CD4-positive, alpha-beta T cell treated with Interleukin-1 beta for 1 hour (primary cell): ENCODE measurements at regions not wholly inside any gene's neighbourhood (a gene's known extent, or its start where the extent isn't known, plus 50 kb on each side); places are given as distances from the start of the nearest gene placed in this dataset.
"Not testable (repeated sequence)": the region's sequence is repeated elsewhere in the genome, so short reads cannot be mapped to it uniquely, and the experiment has no call there.

Source experiments
- DNase-seq, 2 donors: peaks; one replicate each; pipeline ENCODE4 v3.0.0-alpha.2; 2020 to 2022

GRCh38 chr2:72003796-72004195 lies 143.9 kb downstream of the CYP26B1 start:
- DNase-seq = no peak

DNA sequence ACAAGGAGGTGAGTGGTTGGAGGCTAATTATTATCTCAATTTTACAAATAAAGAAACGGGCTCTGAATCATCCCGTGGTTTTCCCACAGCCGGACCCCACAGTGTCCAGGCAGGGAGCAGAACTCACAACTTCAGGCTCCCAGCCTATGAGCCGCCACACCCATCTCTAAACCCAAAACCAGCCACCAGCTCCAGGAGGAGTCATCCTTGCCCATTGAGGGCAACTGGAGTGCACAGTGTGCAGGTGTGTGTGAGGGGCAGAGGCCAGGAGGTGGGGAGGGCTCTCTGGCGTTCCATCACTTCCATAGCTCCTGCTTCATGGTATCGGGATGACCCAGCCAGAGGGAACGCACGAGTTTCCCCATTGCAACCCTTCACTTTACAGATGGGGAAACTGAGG lies 144.5 kb downstream of the CYP26B1 start:
- DNase-seq = no peak

GRCh38 chr2:72001937-72002690 lies 145.5 kb downstream of the CYP26B1 start:
- no peak for DNase-seq

DNA sequence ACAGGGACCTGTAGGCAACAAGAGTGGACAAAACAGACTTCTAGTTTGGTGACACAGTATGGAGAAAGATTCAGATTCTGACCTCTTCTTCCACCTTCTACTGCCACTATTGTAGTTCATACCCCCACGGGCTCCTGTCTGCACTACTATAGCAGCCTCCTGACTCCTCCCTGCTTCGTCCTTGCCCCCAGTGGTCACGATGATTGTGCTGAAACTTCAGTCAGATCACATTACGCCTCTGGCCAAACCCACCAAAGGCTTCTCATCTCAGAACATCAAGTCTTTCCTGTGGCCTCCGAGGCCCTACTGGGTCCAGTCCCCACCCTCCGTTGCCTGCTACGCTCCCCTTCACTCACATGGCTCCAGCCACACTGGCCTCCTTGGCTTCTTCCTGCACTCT lies 147.6 kb downstream of the CYP26B1 start:
- DNase-seq = no peak

DNA sequence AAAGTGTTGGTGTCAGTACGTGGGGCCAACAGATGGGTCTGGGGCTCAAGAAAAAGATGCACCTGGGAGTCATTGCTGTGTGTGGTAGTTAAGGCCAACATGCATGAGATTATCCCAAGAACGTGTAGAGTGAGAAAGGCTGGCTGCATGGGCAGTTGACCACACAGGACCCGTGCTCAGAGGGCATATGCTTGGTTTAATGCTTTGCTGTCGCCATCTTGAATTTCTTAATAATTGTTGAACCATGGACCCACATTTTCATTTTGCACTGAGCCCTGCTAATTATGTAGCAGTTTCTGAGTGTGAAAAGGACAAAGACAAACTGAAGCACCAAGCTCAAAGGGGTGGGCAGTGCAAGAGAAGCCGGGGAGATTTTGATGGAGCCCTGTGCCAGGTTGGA lies 148.1 kb downstream of the CYP26B1 start:
- no peak for DNase-seq

- no peak for DNase-seq
Measured at GRCh38 chr2:71997843-71998242, 149.8 kb downstream of the CYP26B1 start.

DNA sequence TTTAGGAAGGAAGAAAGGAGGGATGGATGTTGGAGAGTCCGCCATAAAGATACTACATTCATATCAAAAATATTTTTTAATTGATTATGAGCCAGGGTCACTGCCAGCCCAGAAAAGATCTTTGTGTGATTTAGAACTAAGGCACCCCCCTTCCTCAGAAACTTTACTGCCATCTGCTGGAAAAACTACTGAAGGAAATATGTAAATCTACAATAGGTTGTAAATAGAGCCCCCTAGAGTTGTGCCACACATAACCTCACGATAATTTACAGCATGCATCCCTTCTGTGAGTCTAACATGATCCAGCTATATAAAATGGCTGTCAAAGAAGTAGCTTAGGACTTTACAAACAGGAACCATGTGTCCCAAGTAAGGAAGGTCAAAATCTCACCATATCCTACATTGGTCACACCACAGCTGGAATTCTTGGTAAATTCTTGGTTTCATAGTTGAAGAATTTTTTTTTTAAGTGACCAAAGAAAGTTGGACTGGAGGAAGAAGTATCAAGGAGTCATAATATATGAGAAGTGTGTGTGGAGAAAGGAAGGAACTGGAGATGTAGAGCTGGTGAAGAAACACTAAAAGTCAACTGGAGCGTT lies 152.5 kb downstream of the CYP26B1 start:
- no peak for DNase-seq

DNA sequence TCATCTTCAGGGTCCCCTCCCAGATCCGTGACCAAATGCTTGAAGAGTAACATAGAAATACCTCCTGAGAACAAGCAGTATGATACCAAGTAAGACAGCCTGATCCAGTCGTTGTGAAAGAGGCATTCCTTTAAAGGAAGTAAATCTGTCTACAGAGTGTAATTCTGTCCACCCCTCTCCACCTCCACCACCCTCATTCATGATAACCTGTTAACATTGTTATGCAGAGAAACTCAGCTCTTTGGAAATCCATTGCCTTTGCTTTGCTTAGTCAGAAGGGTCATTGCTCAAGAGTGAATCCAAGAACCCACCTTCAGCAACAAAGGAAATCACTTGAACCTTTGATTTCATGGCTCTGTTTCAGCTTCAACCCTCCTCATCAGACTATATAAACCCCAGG lies 155.6 kb downstream of the CYP26B1 start:
- DNase-seq = no peak

GRCh38 chr2:71991397-71991796 lies 156.3 kb downstream of the CYP26B1 start:
- DNase-seq = no peak

GRCh38 chr2:71990826-71991225 lies 156.8 kb downstream of the CYP26B1 start:
- no peak for DNase-seq

DNA sequence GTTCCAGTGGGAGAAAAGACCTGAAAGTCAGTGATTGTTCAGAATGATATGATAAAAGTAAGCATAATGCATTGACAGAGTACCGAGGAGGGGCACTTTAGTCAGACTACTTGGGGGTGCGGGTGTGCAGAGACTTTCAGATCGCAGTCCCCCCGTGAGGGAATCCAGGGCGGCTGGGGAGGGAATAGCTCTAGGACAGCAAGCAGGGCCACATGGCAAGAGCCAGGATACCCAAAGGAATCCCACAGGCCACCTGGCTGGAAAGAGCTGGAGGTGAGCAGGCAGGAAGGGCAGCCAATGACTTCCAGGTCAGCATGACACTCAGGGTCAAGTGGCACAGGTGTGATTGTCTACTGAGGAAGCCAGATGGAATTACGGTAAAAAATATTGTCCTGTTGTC lies 157.5 kb downstream of the CYP26B1 start:
- no peak for DNase-seq

GRCh38 chr2:71989671-71990070 lies 158.0 kb downstream of the CYP26B1 start:
- DNase-seq = no peak

GRCh38 chr2:71988170-71988569 lies 159.5 kb downstream of the CYP26B1 start:
- no peak for DNase-seq

- DNase-seq = no peak
Measured at GRCh38 chr2:71976685-71977084, 171.0 kb downstream of the CYP26B1 start.

- DNase-seq = no peak
Measured at GRCh38 chr2:71974846-71975245, 172.8 kb downstream of the CYP26B1 start.

DNA sequence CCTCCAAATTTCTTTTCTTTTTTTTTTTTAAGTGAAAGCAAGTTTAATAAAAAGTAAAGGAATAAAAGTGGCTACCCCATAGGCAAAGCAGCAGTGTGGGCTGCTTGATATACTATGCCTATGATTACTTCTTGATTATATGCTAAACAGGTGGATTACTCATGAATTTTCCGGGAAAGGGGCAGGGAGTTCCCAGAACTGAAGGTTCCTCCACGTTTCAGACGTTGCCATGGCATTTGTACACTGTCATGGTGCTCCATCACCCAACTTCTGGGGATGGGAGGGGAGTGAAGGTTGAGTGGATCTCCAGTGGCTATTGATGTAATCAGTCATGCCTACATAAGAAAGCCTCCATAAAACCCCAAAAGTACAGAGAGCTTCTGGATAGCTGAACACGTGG lies 176.2 kb downstream of the CYP26B1 start:
- DNase-seq = no peak

DNA sequence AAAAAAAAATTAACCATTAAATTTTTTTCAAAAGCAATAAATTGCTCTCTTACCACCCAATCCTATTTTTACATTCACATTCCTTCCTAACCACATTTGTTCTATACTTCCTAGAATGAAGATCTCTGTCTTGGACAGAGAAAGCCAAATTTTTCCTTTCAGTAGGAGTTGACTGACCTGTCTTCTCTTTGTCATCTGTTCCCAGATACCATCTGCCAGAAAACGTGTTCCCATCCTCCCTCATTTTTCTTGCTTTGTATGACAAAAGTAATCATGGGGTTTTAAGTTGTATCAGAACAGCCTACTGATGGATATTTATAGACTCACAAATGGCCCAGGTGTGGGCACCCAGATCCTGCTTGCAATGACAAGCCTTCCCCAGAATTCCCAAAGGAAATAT lies 182.1 kb downstream of the CYP26B1 start:
- DNase-seq = no peak

DNA sequence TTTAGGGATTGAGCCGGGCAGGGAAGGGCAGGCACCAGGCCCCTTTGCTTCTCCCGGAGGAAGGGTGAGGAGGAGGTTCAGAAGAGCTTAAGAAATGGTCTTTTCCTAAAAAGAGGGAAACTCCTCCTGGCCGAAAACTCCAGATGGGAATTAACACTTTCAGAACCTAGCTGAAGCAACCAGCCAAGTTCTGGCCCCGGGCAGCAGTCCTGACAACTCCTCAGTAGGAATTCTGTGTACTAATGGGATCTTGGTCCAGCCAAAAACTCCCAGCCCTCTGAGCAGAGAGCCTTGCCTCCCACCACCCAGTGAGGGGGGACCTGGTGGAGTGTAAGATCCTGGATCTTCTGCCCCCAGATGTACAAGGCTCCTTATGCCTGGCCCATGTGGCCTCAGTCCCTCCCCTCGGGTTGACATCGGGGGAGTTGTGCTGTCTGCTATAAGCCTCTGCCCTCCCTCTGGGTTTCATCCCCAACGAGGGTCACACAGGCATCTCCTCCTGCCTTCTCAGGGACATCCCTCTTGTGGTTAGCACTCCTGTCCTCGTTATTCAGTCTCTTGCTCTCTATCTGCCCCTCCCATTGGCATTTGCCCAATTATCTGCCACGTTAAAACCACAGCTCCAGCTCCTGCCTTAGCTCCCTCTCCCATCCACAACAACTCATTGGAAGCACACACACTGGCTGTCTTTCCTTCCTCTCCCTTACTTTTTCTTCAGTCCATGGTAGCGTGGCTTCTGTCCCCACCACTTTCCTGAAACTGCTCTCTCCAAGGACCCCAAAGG lies 184.6 kb downstream of the CYP26B1 start:
- DNase-seq = no peak

DNA sequence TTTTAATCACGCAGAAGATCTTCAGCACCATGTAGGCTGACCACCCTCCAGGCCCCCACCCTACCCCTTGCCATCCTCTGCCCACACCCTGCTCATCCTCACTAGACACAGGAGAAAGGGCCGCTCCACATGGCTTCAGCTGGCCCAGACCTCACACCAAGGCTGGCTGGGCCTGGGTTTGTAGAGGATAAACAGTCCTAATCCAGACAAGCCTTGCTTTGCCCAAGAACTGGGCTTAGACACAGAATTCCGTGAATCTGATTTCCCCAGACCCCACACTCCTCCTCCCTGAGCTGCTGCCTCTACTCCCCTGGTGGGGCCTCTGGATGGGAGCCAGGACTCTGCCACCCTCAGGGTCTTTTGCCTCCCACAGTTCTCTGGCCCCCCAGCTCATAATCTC lies 185.3 kb downstream of the CYP26B1 start:
- DNase-seq = no peak

DNA sequence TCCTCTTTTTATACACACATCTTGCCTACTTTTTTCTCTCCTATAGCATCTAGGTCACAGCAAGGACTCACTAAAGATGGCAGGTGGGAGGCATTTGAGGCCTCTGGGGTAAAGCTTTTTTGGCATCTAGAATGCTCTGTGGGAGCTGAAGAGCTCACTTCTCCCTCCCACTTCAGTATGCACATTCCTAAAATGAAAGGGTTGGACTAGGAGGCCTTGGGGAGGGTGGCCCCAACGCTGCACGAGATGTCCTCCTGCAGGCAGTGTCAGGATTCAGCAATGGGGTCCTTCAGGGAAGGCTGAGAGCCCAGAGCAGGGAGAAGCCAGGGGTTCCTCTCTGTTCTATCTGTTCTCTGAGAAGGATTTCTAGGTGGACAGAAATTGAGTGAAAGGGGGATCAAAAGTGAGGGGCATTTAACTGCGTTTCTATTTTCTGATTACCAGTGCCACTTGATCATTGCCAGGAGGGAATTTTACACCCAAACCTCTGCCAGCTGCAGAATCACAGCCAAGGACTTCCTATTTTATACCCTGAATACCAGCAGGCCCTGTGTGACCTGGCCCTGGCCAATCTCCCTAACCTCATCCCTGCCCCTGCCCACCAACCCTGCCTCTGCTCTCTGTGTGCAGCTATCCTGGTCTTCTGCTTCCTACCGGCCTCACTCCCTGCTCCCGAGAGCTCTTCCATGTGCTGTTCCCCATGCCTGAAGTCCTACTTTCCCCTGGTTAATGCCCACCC lies 186.2 kb downstream of the CYP26B1 start:
- no peak for DNase-seq

GRCh38 chr2:71959494-71959893 lies 188.2 kb downstream of the CYP26B1 start:
- no peak for DNase-seq

DNA sequence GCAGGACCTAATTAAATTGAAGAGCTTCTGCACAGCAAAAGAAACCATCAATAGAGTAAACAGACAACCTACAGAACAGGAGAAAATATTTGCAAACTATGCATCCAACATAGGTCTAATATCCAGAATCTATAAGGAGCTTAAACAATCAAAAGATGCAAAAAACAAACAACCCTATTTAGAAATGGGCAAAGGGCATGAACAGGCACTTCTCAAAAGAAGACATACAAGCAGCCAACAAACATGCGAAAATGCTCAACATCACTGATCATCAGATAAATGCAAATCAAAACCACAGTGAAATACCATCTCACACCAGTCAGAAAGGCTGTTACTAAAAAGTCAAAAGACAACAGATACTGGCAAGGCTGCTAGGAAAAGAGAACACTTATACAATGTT lies 189.2 kb downstream of the CYP26B1 start:
- DNase-seq = not testable (repeated sequence)

GRCh38 chr2:71952572-71953188 lies 195.0 kb downstream of the CYP26B1 start:
- DNase-seq = no peak
